Activated CD8-positive, alpha-beta T cell treated with anti-CD3 and anti-CD28 coated beads for 36 hours (primary cell): ENCODE measurements at regions not wholly inside any gene's neighbourhood (a gene's known extent, or its start where the extent isn't known, plus 50 kb on each side); places are given as distances from the start of the nearest gene placed in this dataset.

Source experiments
- ATAC-seq: fragments of 200-7000 bp; cut with Tn5 transposase; one replicate; pipeline ENCODE4 v1.10.0; 2021; ENCODE audit warnings: mild to moderate bottlenecking, moderate library complexity
- CTCF ChIA-PET: fragments of 350-600 bp; sonication (Branson Sonifier 250); formaldehyde crosslinking; loops from one replicate; lab custom pipeline; 2021; ENCODE audit warnings: antibody characterized with exemption; lab: Charles Lee
- POLR2A ChIA-PET: fragments of 350-600 bp; sonication (Branson Sonifier 250); formaldehyde crosslinking; loops from one replicate; lab custom pipeline; 2021; ENCODE audit warnings: antibody characterized with exemption; lab: Charles Lee
- DNase-seq: peaks from one replicate; pipeline ENCODE4 v3.0.0-alpha.2; 2020
- H3K27ac Mint-ChIP-seq: one replicate; pipeline ENCODE4 v1.8.0; 2021; ENCODE audit warnings: mild to moderate bottlenecking, mixed read lengths
- H3K27me3 Mint-ChIP-seq: one replicate; pipeline ENCODE4 v1.8.0; 2021; ENCODE audit warnings: mixed read lengths
- H3K36me3 Mint-ChIP-seq: one replicate; pipeline ENCODE4 v1.8.0; 2021; ENCODE audit warnings: low read depth, mixed read lengths
- H3K4me1 Mint-ChIP-seq: one replicate; pipeline ENCODE4 v1.8.0; 2021; ENCODE audit warnings: low read depth, mixed read lengths
- H3K4me3 Mint-ChIP-seq: one replicate; pipeline ENCODE4 v1.8.0; 2021; ENCODE audit warnings: mild to moderate bottlenecking, moderate library complexity, mixed read lengths
- H3K9me3 Mint-ChIP-seq: one replicate; pipeline ENCODE4 v1.8.0; 2021; ENCODE audit warnings: mixed read lengths
- CTCF ChIP-seq: fragments of 200-600 bp; IDR thresholded peaks from one replicate; pipeline ENCODE4 v1.8.0; 2022; ENCODE audit warnings: antibody characterized with exemption, mild to moderate bottlenecking
- intact Hi-C: fragments of 100-400 bp; cut with micrococcal nuclease; formaldehyde crosslinking; loops from one replicate; pipeline ENCODE4 v1.10.0; 2022

- ATAC-seq (no peak), DNase-seq (no peak)
- intact Hi-C loops, result no loop called here
- peaks cover 16% of the 10 kb centered on the region for H3K9me3 Mint-ChIP-seq
- no peaks in the 10 kb centered on the region for H3K36me3 Mint-ChIP-seq
- POLR2A ChIA-PET, result no interaction called here
- no peaks in the 10 kb centered on the region for H3K27me3 Mint-ChIP-seq
- CTCF ChIA-PET, result no interaction called here
- TF ChIP-seq CTCF, result no peak
- H3K4me3 Mint-ChIP-seq, result no peak overlapping the region
- no peak overlapping the region for H3K27ac Mint-ChIP-seq
- no peaks in the 10 kb centered on the region for H3K4me1 Mint-ChIP-seq
Observed at GRCh38 chr6:112770308-112770707, 423.2 kb downstream of the RFPL4B start.

GRCh38 chr6:112773187-112773586 lies 426.1 kb downstream of the RFPL4B start:
- no peak overlapping the region for H3K4me3 Mint-ChIP-seq
- TF ChIP-seq CTCF, result no peak
- H3K27me3 Mint-ChIP-seq, result no peaks in the 10 kb centered on the region
- CTCF ChIA-PET, result no interaction called here
- ATAC-seq (no peak), DNase-seq (no peak)
- POLR2A ChIA-PET, result no interaction called here
- intact Hi-C loops, result no loop called here
- no peaks in the 10 kb centered on the region for H3K4me1 Mint-ChIP-seq
- H3K36me3 Mint-ChIP-seq, result no peaks in the 10 kb centered on the region
- H3K9me3 Mint-ChIP-seq, result peaks cover 3% of the 10 kb centered on the region
- no peak overlapping the region for H3K27ac Mint-ChIP-seq

- DNase-seq (no peak), ATAC-seq (no peak)
- intact Hi-C loops, result no loop called here
- ChIA-PET CTCF (no interaction called here), POLR2A (interaction anchor here (0.5 kb wide), 1 partner anchor 158 kb away, joined by 3 read pairs; no protein-coding TSS in a partner anchor)
- no peak overlapping the region for H3K27ac Mint-ChIP-seq
- no peaks in the 10 kb centered on the region for H3K27me3 Mint-ChIP-seq
- no peaks in the 10 kb centered on the region for H3K9me3 Mint-ChIP-seq
- no peaks in the 10 kb centered on the region for H3K4me1 Mint-ChIP-seq
- no peak overlapping the region for H3K4me3 Mint-ChIP-seq
- H3K36me3 Mint-ChIP-seq, result no peaks in the 10 kb centered on the region
- no peak for TF ChIP-seq CTCF
Observed at GRCh38 chr6:112774319-112774718, 427.2 kb downstream of the RFPL4B start.

GRCh38 chr6:112780498-112781096 lies 433.5 kb downstream of the RFPL4B start:
- no peaks in the 10 kb centered on the region for H3K4me1 Mint-ChIP-seq
- no peak overlapping the region for H3K4me3 Mint-ChIP-seq
- intact Hi-C loops, result no loop called here
- no peak overlapping the region for H3K27ac Mint-ChIP-seq
- H3K36me3 Mint-ChIP-seq, result no peaks in the 10 kb centered on the region
- CTCF ChIA-PET, result no interaction called here
- ATAC-seq (no peak), DNase-seq (peak; percentile 47)
- no peaks in the 10 kb centered on the region for H3K9me3 Mint-ChIP-seq
- peak; percentile 61 for TF ChIP-seq CTCF
- no peaks in the 10 kb centered on the region for H3K27me3 Mint-ChIP-seq
- POLR2A ChIA-PET, result no interaction called here

GRCh38 chr6:112781241-112781640 lies 434.1 kb downstream of the RFPL4B start:
- ChIA-PET POLR2A (no interaction called here), CTCF (no interaction called here)
- no peak overlapping the region for H3K4me3 Mint-ChIP-seq
- no peaks in the 10 kb centered on the region for H3K27me3 Mint-ChIP-seq
- H3K27ac Mint-ChIP-seq, result no peak overlapping the region
- intact Hi-C loops, result no loop called here
- H3K4me1 Mint-ChIP-seq, result no peaks in the 10 kb centered on the region
- no peaks in the 10 kb centered on the region for H3K9me3 Mint-ChIP-seq
- DNase-seq (no peak), ATAC-seq (no peak)
- no peaks in the 10 kb centered on the region for H3K36me3 Mint-ChIP-seq
- TF ChIP-seq CTCF, result no peak
